A172 (cell line): ENCODE measurements at regions not wholly inside any gene's neighbourhood (a gene's known extent, or its start where the extent isn't known, plus 50 kb on each side); places are given as distances from the start of the nearest gene placed in this dataset.
"Not testable (repeated sequence)": the region's sequence is repeated elsewhere in the genome, so short reads cannot be mapped to it uniquely, and the experiment has no call there.

ENCODE experiments used
- DNase-seq: peaks from one replicate; pipeline ENCODE4 v3.0.0-alpha.2; 2015; ENCODE audit warnings: low spot score

DNA sequence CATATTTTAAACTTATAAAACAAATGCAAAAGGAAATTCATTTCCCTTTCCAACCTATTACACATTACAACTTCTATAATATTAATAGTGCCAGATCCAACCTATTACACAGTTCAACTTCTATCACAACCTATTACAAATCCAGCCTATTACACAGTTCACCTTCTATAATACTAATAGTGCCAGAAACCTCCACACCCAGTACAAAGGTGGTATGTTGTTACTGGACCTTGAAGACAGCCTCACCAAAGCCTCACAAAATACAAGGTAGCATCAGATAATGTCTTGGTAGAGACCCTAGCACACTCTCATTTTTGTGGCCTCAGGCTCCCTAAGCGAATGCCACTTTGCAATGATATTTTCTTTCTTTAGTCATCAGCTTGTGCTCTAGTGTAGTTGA lies 68.7 kb upstream of the PELI2 start:
- no peak for DNase-seq

DNA sequence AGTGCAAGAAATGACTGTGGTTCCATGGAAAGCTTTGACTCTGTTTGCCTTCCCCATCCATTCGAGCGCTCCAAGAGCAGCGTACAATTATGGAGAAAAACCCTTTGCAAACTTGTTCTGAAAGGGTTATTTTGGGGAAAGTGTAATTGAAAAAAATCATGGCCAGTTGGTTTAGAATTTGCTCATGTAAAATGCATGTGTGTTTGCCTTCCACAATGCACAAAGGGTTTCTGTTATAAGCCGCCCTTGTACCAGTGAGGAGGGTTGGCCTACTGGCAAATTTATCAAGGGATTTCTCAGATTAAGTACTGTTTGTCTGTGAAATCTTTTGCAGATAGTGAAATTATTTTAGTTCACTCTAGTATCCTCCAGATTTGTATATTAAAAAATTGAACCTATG lies 62.7 kb upstream of the PELI2 start:
- no peak for DNase-seq

DNA sequence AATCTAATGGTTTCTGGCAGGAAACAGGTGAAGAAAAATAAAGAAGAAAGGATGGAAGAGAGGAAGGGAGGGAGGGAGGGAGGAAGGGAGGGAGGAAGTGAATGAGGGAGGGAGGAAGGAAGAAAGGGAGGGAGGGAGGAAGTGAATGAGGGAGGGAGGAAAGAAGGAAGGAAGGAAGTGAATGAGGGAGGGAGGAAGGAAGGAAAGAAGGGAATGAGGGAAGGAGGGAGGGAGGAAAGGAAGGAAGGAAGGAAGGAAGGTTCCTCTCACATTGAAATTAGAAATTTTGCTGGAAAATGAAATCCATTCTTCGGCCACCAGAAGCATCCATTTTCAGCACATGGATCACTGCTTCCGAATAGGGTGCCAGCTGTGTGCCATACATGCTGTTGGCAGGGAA lies 62.2 kb upstream of the PELI2 start:
- DNase-seq = no peak

DNA sequence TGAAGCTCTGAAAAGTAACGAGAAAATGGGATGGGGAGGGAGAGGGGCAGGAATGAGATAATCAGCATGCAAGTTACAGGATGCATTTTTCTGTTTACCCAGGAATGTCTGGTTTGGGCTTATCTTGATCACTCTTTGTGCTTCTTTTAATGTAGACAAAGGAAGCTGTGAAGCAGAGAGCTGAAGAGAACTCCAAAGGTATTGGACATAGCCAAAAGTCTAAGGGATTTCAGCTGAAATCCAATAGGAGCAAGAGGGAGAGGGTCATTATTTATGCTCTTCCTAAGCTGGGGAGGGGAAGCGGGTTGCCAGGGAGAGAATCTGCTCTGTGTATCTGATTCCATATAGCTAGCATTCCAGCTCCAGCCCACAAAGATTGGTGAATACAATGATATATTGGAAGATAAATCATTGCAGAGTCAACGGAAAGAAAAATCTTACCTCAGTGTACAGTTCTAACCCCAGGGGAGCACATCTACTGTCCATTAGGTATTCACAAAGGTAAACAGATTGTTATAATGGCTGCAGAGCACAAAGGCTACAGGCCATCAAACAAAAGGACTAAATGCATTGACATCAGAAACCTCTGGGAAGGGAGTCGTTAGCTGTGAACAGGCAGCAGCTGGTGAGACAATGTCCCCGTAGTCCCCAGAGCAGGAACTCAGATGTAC lies 61.0 kb upstream of the PELI2 start:
- DNase-seq = no peak

DNA sequence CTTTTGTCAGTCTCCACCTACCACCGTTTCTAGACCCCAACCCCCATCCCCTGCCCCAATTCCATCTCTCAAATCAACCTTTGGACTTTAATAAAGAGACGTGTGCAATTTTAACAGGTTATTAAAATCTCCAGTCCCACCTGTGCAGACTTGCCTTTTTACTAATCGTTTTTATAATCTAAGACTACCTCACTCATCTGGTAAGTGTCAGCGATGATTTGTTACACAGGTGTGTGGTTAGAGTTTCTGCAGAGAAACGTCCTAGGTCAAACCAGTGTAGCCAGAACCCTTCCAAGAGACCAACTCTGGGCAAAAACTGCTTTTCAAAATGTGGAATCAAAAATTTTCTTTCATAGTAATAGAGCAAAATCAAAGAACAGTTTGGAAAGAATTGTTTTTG lies 60.4 kb upstream of the PELI2 start:
- DNase-seq = no peak

DNA sequence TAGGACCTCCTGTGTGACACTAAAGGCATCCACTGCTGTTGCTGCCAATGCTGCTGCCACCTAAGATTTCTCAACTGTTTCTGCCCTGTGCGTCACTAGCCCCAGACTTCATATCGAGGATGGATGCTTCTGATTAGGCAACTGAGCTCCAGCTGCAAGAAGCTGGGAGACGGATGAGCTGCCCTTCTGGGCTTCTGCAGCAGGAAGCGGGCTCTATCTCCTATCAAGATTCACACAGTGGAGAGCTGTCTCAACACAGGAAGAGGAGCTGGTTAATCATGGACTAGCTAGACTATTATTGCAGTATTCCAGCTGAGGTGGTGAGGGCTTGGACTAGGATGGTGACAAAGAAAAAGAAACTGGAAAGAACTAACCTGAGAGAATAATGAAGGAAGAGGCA lies 59.2 kb upstream of the PELI2 start:
- DNase-seq = no peak

DNA sequence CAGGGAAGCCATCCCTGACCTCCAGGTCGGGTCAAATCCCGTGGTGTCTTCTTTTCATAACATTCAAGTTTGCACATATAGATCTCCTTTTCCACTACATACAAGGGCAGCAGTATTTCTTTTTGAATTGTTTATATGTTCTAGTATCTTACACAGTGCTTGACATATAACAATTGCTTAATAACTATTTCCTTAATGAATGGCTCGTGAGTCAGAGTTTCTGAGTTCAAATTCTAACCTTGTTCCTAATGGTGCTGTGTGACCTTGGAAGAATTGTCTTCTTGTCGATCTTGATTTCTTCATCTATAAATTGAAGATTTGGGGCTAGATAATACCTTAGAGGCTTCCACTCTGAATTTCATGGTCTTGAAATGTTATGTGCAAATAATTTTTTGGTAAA lies 57.2 kb upstream of the PELI2 start:
- no peak for DNase-seq

DNA sequence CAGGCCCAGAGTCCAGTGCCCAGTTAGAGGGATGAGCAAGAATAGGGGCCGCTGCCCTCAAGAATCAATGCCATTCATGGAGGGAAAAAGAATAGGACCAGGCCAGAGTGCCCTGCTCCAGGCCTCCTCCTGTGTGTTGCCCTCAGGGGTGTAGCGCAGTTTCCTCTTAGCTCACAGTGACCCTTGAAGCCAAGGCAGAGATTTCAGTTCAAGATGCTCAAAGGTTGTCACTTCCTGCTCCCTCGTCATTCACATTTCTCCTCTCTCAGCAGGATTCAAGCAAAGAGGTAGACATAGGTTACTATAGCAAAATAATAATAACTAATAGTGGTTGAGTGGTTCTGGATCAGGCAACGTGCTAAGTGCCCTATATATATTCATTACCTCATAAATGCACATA lies 55.1 kb upstream of the PELI2 start:
- no peak for DNase-seq

DNA sequence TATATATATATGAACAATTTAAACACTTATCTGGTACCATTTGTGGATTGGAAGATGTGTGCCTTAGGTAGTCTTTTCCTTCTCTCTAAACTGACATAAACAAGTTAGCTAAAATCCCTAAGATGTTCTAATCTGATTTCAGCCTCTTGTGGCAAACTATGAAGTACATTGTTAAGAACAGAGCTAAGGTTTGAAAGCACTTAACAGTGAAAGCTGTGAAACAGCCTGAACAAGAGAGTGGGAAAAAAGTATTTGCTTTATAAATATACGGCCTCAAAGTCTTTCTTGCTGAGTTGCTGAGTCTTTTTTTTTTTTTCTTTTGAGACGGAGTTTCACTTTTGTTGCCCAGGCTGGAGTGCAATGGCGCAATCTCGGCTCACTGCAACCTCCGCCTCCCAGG lies 53.7 kb upstream of the PELI2 start:
- no peak for DNase-seq

DNA sequence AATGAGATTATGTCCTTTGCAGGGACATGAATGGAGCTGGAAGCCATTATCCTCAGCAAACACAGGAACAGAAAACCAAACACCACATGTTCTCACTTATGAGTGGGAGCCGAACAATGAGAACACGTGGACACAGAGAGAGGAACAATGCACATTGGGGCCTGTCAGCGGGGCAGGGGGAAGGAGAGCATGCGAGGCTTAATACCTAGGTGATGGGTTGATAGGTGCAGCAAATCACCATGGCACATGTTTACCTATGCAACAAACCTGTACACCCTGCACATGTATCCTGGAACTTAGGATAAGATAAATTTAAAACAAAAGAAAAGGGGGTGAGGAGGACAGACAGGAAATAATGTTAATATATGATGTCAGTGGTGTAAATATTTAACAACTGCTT lies 53.0 kb upstream of the PELI2 start:
- not testable (repeated sequence) for DNase-seq

DNA sequence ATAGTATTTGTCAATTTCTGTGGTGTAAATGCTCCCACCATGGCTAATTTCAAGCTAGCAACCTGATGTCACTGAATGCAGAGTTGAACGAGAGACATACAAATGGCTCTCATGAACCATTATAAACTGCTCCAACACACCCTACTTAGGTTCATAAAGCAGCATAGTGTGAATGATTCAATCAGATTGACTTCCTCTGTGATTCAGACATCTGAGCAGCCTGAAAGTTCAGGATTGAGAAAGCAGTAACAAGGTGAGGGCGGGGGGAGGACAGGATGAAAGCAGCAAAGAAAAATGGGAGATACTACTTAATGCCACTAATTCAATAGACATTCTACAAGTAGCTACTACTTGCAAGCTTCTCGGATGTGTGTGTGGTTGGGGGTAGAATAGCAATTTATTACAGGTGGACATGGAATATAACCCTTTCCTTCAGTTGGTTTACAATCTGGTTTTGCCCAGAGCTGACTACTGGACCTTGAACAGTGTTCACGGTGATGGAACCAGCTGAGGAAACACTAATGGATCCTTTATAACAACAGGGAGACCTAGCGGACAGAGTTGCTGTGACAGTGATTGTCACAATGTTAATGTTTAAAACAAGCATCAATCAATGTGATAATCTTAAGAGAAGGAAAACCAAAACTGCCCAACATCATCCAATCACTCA lies 52.5 kb upstream of the PELI2 start:
- DNase-seq = no peak
